ENCODE measurements at regions not wholly inside any gene's neighbourhood (a gene's known extent, or its start where the extent isn't known, plus 50 kb on each side); places are given as distances from the start of the nearest gene placed in this dataset.

- TF ChIP-seq CTCF (IDR thresholded peaks at IDR 0.05) (no peak), POLR2A (IDR thresholded peaks at IDR 0.05) (no peak), EP300 (IDR thresholded peaks at IDR 0.05) (no peak)
Observed at GRCh38 chr2:129142465-129142864, 823.8 kb upstream of the HS6ST1 start.

All from gastroesophageal sphincter (tissue), 3 donors.